K562 (cell line): ENCODE measurements at regions not wholly inside any gene's neighbourhood (a gene's known extent, or its start where the extent isn't known, plus 50 kb on each side); places are given as distances from the start of the nearest gene placed in this dataset.

Source experiments
- ARID4B ChIP-seq: sonication (generic); formaldehyde crosslinking; IDR thresholded peaks from 2 replicates; pipeline ENCODE4 v1.8.0; 2022; ENCODE audit warnings: mild to moderate bottlenecking, missing genetic modification reagents
- RBBP5 ChIP-seq: fragments of 200-600 bp; sonication (generic); IDR thresholded peaks from 2 replicates; pipeline ENCODE4 v1.6.1; 2012; ENCODE audit warnings: borderline replicate concordance, mild to moderate bottlenecking, low read length, control low read depth, inconsistent platforms; ENCODE audit not compliant: insufficient read depth, poor library complexity, severe bottlenecking
- SRSF1 ChIP-seq: fragments of 200-400 bp; formaldehyde crosslinking; IDR thresholded peaks from 2 replicates; pipeline ENCODE4 v1.6.1; 2017; ENCODE audit warnings: mild to moderate bottlenecking, low read depth, low read length, moderate library complexity
- ZFP1 ChIP-seq: fragments of 450-650 bp; formaldehyde crosslinking; IDR thresholded peaks from 2 replicates; pipeline ENCODE4 v1.4.0; 2020; ENCODE audit warnings: mild to moderate bottlenecking, mixed read lengths
- ZFPM2 ChIP-seq: fragments of 250-450 bp; sonication (Bioruptor Pico); IDR thresholded peaks from 2 replicates; pipeline ENCODE4 v1.5.1; 2022; ENCODE audit warnings: mild to moderate bottlenecking
- ZNF146 ChIP-seq: IDR thresholded peaks from one replicate; pipeline ENCODE4 v1.6.1; 2018; ENCODE audit warnings: missing compliant biosample characterization; ENCODE audit not compliant: unreplicated experiment
- ZNF398 ChIP-seq: fragments of 250-450 bp; sonication (Bioruptor Pico); IDR thresholded peaks from 2 replicates; pipeline ENCODE4 v1.8.0; 2021; ENCODE audit warnings: moderate library complexity, mild to moderate bottlenecking, inconsistent platforms

- no peak for TF ChIP-seq ARID4B
- TF ChIP-seq RBBP5: no peak
- no peak for TF ChIP-seq ZFP1 (CRISPR knock-in tag)
- no peak for TF ChIP-seq ZNF146 (CRISPR knock-in tag)
- no peak for TF ChIP-seq ZFPM2 (CRISPR knock-in tag)
- TF ChIP-seq ZNF398 (CRISPR knock-in tag): no peak
- no peak for TF ChIP-seq SRSF1
Measured at GRCh38 chr3:71978150-71978721, 193.3 kb upstream of the PROK2 start (continued).
